ENCODE measurements at regions not wholly inside any gene's neighbourhood (a gene's known extent, or its start where the extent isn't known, plus 50 kb on each side); places are given as distances from the start of the nearest gene placed in this dataset.

GRCh38 chrX:40380655-40381488 lies 199.9 kb upstream of the ATP6AP2 start:
- TF ChIP-seq CTCF (IDR thresholded peaks at IDR 0.05) (no peak), POLR2AphosphoS5 (IDR thresholded peaks at IDR 0.05) (no peak), POLR2A (IDR thresholded peaks at IDR 0.05) (no peak)

All from transverse colon (tissue), 4 donors.